Colonic mucosa (tissue), 4 donors: ENCODE measurements at regions not wholly inside any gene's neighbourhood (a gene's known extent, or its start where the extent isn't known, plus 50 kb on each side); places are given as distances from the start of the nearest gene placed in this dataset.

Experiments
- DNase-seq: peaks from one replicate; pipeline ENCODE4 v3.0.0-alpha.2; 2020
- H3K27ac ChIP-seq: fragments of 200-600 bp; one replicate; pipeline ENCODE4 v1.8.0; 2021
- H3K27me3 ChIP-seq: fragments of 200-600 bp; one replicate; pipeline ENCODE4 v1.8.0; 2021
- H3K36me3 ChIP-seq: fragments of 200-600 bp; one replicate; pipeline ENCODE4 v1.8.0; 2021
- H3K4me1 ChIP-seq: fragments of 200-600 bp; one replicate; pipeline ENCODE4 v1.8.0; 2021; ENCODE audit warnings: mild to moderate bottlenecking
- H3K4me3 ChIP-seq: fragments of 200-600 bp; one replicate; pipeline ENCODE4 v1.8.0; 2021
- H3K9ac ChIP-seq, 2 donors: one replicate each; pipeline ENCODE4 v1.7.0; 2013; ENCODE audit warnings: control low read depth in 2 of 2, low read depth in 2 of 2, low read length in 2 of 2
- H3K9me3 ChIP-seq: fragments of 200-600 bp; one replicate; pipeline ENCODE4 v1.8.0; 2021
- CTCF ChIP-seq: fragments of 200-600 bp; IDR thresholded peaks from one replicate; pipeline ENCODE4 v1.8.0; 2022; ENCODE audit warnings: antibody characterized with exemption, mild to moderate bottlenecking
- intact Hi-C: fragments of 100-400 bp; cut with DNase I; formaldehyde crosslinking; loops from one replicate; pipeline ENCODE4 v1.14.1; 2022
- donor health status: healthy.
- donor health status: DM: no; HTN: no; CAD: no.
- donor health status: DM: no; HTN: no; CAD: no.

- TF ChIP-seq CTCF = no peak
- Histone ChIP-seq H3K4me1 (no peaks in the 10 kb centered on the region), H3K27ac (no peak overlapping the region), H3K9me3 (no peaks in the 10 kb centered on the region), H3K4me3 (no peak overlapping the region), H3K36me3 (no peaks in the 10 kb centered on the region), H3K9ac (no peak overlapping the region), H3K27me3 (no peaks in the 10 kb centered on the region)
- DNase-seq = peak; percentile 53
- intact Hi-C loops = no loop called here
These were observed 124.4 kb downstream of the INHBB start for GRCh38 chr2:120470041-120470965.

DNA sequence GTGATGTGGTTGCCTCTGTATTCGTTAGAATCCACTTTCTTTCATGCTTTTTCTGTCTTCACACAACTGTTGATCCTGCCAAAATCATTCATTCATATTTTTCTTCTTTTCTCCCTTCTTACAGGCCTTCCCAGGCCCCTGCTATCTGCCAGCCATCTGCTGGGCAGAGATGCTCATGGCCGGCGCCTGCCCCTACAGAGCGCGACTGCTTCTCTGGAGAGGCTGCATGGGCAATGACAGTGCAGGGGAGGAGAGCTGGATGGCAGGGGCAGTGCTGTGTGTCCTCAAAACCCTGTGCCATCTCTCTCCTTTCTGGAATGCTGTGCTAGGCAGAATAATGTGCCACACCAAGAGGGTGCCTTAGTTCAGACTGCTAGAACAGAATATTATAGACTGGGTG, 125.2 kb downstream of the INHBB start:
- no peaks in the 10 kb centered on the region for H3K4me1 ChIP-seq
- H3K9ac ChIP-seq = no peak overlapping the region
- H3K36me3 ChIP-seq = no peaks in the 10 kb centered on the region
- no peaks in the 10 kb centered on the region for H3K9me3 ChIP-seq
- intact Hi-C loops = no loop called here
- H3K27ac ChIP-seq = no peak overlapping the region
- no peak for TF ChIP-seq CTCF
- no peak for DNase-seq
- no peaks in the 10 kb centered on the region for H3K27me3 ChIP-seq
- H3K4me3 ChIP-seq = no peak overlapping the region

DNA sequence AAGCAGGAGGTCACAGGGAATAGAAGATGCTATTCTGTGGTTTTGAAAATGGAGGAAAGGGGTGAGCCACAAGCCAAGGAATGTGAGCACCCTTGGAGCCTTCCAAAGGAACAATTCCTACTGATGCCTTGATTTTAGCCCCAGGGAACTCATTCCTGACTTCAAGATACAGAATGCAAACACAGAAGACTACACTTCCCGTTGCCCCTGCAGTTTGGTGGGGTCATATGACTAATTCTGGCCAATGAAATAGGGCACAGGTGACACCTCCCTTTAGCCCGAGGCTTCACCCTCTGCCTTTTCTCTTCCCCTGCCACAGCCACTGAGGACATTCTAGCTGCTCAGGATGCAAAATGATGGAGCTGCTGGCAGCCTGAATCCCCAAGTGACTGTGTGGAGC, 126.1 kb downstream of the INHBB start:
- Histone ChIP-seq H3K27me3 (no peaks in the 10 kb centered on the region), H3K9ac (no peak overlapping the region), H3K27ac (no peak overlapping the region), H3K4me3 (no peak overlapping the region), H3K9me3 (no peaks in the 10 kb centered on the region), H3K4me1 (no peaks in the 10 kb centered on the region), H3K36me3 (no peaks in the 10 kb centered on the region)
- no peak for TF ChIP-seq CTCF
- no peak for DNase-seq
- intact Hi-C loops = no loop called here

GRCh38 chr2:120472891-120473309, 127.0 kb downstream of the INHBB start:
- Histone ChIP-seq H3K9me3 (no peaks in the 10 kb centered on the region), H3K4me1 (no peaks in the 10 kb centered on the region), H3K27ac (no peak overlapping the region), H3K4me3 (no peak overlapping the region), H3K9ac (no peak overlapping the region), H3K36me3 (no peaks in the 10 kb centered on the region), H3K27me3 (no peaks in the 10 kb centered on the region)
- no peak for DNase-seq
- intact Hi-C loops = no loop called here
- no peak for TF ChIP-seq CTCF

DNA sequence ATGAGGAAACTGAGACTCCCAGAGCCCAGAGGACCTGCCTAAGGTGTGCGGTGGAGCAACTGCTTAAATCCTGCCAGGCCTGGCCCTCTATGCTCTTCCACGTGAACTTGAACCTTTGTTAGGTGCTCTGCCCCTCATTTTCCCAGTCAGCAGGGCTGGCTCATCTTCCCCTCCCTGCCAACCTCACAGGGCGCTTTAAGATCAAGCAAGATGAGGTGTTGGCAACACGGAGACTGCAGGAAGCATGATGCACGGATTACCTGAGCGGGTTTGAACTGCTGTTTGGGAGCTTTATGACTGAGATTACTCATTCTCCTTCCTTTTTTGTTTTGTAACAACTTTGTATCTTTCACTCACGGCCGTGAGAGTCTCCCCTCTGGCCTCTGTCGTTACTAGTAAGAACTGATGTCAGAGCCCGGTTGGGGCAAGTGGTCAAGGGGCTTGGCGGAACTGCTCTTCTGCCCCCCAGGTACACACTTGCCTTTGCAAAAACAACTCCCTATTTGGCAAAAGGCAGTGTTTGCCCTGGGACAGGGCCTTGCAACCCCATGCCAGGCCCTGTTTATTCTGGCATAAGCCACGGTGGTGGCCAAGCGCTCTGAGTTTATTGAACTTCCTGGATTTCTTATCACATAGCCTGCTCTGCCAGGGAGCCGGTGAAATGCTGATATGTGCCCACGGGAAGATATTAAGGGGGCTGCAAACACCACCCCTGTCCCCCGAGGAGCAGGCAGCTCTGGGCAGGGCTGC, 127.8 kb downstream of the INHBB start:
- no peaks in the 10 kb centered on the region for H3K4me1 ChIP-seq
- no peaks in the 10 kb centered on the region for H3K9me3 ChIP-seq
- H3K4me3 ChIP-seq = no peak overlapping the region
- H3K27ac ChIP-seq = no peak overlapping the region
- intact Hi-C loops = no loop called here
- no peak for TF ChIP-seq CTCF
- no peaks in the 10 kb centered on the region for H3K36me3 ChIP-seq
- H3K27me3 ChIP-seq = no peaks in the 10 kb centered on the region
- no peak overlapping the region for H3K9ac ChIP-seq
- peak; percentile 36 for DNase-seq
